ENCODE measurements at regions not wholly inside any gene's neighbourhood (a gene's known extent, or its start where the extent isn't known, plus 50 kb on each side); places are given as distances from the start of the nearest gene placed in this dataset.

DNA sequence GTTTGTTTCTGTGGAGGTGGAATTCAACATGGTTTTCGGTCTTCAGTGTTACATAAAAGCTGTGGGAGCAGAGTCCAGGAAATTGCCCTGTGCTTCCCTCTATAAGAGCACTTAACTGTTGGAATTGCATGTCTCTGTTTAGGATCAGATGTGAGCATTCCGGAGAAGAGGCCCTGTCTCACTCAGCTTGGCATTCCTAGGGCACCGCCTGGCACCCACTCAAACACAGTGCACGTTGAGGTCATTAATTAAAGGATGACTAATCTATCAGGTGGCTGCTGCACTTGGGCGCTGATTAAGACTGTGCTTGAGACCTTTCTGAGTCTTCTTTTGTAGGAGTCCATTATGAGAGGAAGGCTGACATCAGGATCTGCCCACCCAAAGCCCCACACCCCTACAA, 82.8 kb upstream of the VIPR2 start:
- TF ChIP-seq, protein P1, sequence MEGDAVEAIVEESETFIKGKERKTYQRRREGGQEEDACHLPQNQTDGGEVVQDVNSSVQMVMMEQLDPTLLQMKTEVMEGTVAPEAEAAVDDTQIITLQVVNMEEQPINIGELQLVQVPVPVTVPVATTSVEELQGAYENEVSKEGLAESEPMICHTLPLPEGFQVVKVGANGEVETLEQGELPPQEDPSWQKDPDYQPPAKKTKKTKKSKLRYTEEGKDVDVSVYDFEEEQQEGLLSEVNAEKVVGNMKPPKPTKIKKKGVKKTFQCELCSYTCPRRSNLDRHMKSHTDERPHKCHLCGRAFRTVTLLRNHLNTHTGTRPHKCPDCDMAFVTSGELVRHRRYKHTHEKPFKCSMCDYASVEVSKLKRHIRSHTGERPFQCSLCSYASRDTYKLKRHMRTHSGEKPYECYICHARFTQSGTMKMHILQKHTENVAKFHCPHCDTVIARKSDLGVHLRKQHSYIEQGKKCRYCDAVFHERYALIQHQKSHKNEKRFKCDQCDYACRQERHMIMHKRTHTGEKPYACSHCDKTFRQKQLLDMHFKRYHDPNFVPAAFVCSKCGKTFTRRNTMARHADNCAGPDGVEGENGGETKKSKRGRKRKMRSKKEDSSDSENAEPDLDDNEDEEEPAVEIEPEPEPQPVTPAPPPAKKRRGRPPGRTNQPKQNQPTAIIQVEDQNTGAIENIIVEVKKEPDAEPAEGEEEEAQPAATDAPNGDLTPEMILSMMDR (conservative IDR thresholded peaks at IDR 0.05; ENCODE audit: low read depth) = no peak
- POLR2A ChIA-PET (ENCODE audit: low non-redundant PET) = no interaction called here
- peak; percentile 34 for DNase-seq (ENCODE audit: low spot score)
- CTCF ChIA-PET = no interaction called here
- H3K27ac ChIP-seq = no peak overlapping the region

DNA sequence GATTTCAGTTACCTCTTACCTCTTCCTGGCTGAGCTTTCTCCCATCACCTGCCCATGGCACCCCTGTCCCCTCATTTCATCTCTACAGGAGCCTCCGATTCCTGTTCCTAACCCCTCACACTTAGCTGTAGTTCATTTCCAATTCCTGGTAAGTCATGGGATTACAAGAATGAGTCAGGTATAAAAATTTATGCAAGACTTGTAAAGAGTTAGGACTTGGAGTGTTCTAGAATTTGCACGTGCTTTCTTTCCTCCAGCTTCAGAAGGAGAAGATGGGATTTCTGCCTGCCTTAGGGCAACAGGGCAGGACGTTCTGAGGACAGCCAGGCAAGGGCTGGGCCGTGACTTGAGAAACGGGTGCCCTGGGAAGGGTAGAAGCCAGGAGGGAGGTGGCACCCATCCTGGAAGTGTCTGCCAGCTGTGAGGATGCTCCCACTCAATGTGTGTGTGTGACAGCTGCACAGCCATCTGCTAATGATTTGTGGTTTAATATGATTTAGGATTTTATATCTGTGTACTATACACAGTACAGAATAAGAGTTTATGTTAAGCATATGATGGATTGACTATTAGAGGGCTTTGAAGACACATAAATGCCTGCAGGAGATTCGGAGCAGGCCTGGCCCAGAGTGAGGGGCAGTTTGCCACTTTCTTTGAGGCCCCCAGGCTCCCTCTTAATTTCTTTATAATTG, 81.5 kb upstream of the VIPR2 start:
- POLR2A ChIA-PET (ENCODE audit: low non-redundant PET) = no interaction called here
- H3K27ac ChIP-seq = no peak overlapping the region
- DNase-seq (ENCODE audit: low spot score) = no peak
- CTCF ChIA-PET = no interaction called here
- TF ChIP-seq, protein P1 (conservative IDR thresholded peaks at IDR 0.05; ENCODE audit: low read depth) = no peak

DNA sequence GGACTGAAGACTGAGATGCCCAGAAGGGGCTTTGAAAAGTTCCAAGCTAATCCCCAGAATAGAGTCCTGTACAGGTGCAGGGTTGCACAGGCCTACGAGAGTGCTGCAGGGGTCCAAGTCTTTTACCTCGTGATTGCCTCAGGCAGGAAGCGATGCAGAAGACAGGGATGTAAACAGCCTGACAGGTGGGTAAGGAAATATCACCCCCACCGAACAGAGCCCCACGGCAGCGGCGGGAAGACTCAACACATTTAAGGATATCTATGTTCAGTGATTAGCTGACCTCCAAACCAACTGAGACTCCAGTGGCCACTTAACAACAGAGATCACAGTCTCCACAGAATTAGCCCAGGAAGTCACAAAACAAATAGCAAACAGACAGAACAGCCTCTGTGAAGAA, 73.9 kb upstream of the VIPR2 start:
- no peak for DNase-seq (ENCODE audit: low spot score)
- TF ChIP-seq, protein P1 (conservative IDR thresholded peaks at IDR 0.05; ENCODE audit: low read depth) = no peak
- H3K27ac ChIP-seq = no peak overlapping the region
- POLR2A ChIA-PET (ENCODE audit: low non-redundant PET) = no interaction called here
- CTCF ChIA-PET = interaction anchor here (0.9 kb wide), 1 partner anchor 9 kb away, joined by 3 read pairs; no protein-coding TSS in a partner anchor

DNA sequence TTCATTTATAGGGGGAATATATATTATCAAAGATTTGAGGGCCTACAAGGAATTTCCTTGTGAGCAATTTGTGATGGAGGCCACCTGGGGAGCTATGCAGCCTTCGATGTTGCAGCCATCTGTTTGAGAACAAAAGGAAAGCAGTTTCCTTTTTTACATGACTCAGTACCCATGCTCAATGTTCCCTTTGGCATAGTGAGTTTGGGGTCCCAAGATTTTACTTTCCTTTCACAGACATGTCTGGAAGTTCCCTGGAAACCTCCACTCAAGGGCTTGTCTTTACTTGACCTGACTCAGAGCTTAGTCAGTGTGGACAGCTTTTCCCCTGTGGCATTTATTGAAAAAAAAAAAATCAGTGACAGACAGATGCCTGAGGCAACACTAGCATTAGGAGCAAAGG, 73.5 kb upstream of the VIPR2 start:
- H3K27ac ChIP-seq = no peak overlapping the region
- POLR2A ChIA-PET (ENCODE audit: low non-redundant PET) = no interaction called here
- DNase-seq (ENCODE audit: low spot score) = no peak
- TF ChIP-seq, protein P1 (conservative IDR thresholded peaks at IDR 0.05; ENCODE audit: low read depth) = no peak
- CTCF ChIA-PET = interaction anchor here (0.9 kb wide), 1 partner anchor 8 kb away, joined by 3 read pairs; no protein-coding TSS in a partner anchor

DNA sequence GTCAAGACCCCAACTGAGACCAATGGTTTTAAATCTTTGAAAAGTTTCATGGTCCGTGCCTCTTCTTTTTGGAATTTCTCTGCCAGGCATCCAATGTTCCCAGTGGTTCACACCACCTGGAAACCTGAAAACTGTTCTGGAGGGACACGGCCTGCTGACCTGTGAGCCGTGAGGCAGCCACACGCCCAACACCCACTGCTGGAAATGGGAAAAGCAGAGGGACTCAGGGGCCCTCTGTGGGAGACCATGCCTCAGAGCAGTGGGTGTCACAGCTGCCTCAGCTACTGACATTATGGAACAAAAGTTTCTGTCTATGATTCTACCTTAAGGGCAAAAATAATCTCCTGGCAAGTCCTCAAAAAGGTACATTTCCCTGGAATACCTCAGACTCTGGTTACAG, 70.4 kb upstream of the VIPR2 start:
- DNase-seq (ENCODE audit: low spot score) = no peak
- ChIA-PET POLR2A (ENCODE audit: low non-redundant PET) (no interaction called here), CTCF (no interaction called here)
- no peak overlapping the region for H3K27ac ChIP-seq
- TF ChIP-seq, protein P1 (conservative IDR thresholded peaks at IDR 0.05; ENCODE audit: low read depth) = no peak

DNA sequence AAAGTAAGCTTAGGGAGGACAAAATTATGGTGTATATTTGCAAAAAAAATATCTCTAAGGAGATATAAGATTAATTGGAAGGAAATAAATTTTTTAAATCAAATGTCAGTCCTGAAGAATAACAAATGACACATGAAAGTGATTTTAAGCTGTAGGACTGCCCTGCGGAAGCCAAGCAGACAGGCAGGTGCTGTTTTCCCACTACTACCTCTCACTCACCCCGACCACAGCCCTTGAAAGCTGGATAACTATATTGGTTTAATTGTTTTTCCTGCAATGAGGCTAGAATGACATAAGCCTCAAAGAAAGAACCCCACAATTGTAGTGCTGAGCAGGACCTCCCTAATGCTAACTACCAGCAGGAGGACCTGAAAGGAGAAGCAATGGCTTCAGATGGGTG, 68.6 kb upstream of the VIPR2 start:
- DNase-seq (ENCODE audit: low spot score) = no peak
- TF ChIP-seq, protein P1 (conservative IDR thresholded peaks at IDR 0.05; ENCODE audit: low read depth) = no peak
- ChIA-PET CTCF (no interaction called here), POLR2A (ENCODE audit: low non-redundant PET) (no interaction called here)
- no peak overlapping the region for H3K27ac ChIP-seq

All from RWPE1 (cell line).